GM12878 (cell line): ENCODE measurements at regions not wholly inside any gene's neighbourhood (a gene's known extent, or its start where the extent isn't known, plus 50 kb on each side); places are given as distances from the start of the nearest gene placed in this dataset.
"Not testable (repeated sequence)": the region's sequence is repeated elsewhere in the genome, so short reads cannot be mapped to it uniquely, and the experiment has no call there.

Experiments
- ATAC-seq: fragments of 200-7000 bp; cut with Tn5 transposase; 3 replicates; pipeline ENCODE4 v1.9.1; 2020; ENCODE audit warnings: mild to moderate bottlenecking, moderate library complexity
- BruUV-seq: library from RNA; stranded (reverse); fragments of 400-500 nt; replicated peaks from 2 replicates; lab custom pipeline; 2021; lab: Mats Ljungman, UMichigan
- CTCF ChIA-PET: fragments of 300-600 bp; sonication (Branson Sonifier 250); formaldehyde crosslinking; extraction: SDS; loops from one replicate; lab custom pipeline; 2021; ENCODE audit warnings: inconsistent platforms; lab: Yijun Ruan, JAX
- POLR2A ChIA-PET: fragments of 350-600 bp; formaldehyde crosslinking; extraction: SDS; loops from one replicate; lab custom pipeline; 2021; ENCODE audit warnings: inconsistent platforms; lab: Charles Lee
- RAD21 ChIA-PET: fragments of 300-600 bp; sonication (Branson Sonifier 250); formaldehyde crosslinking; loops from one replicate; lab custom pipeline; 2023; ENCODE audit warnings: antibody characterized with exemption; ENCODE audit not compliant: unreplicated experiment; lab: Charles Lee
- SMC1A ChIA-PET: fragments of 300-600 bp; sonication (Branson Sonifier 250); formaldehyde crosslinking; loops from one replicate; lab custom pipeline; 2023; ENCODE audit not compliant: unreplicated experiment, uncharacterized antibody; lab: Charles Lee
- DNase-seq: peaks from one replicate; pipeline ENCODE4 v3.0.0-alpha.2; 2011; ENCODE audit warnings: low read depth, low spot score
- FAIRE-seq: peaks from 3 replicates; lab custom pipeline; 2011; peaks lifted over from hg19 to GRCh38; lab: Jason Lieb, UNC
- H2AFZ ChIP-seq: 2 replicates; pipeline ENCODE4 v1.6.0; 2011; ENCODE audit warnings: low read depth, low read length, control low read depth; ENCODE audit not compliant: control insufficient read depth
- H3K27ac ChIP-seq: 2 replicates; pipeline ENCODE4 v1.5.1; 2011; ENCODE audit warnings: control low read depth; ENCODE audit not compliant: control insufficient read depth, insufficient read depth
- H3K27me3 ChIP-seq, 2 experiments: replicated peaks in 1 of 2; 2 replicates each; pipeline versions ENCODE4 v1.6.0 to v1.6.1; 2011; ENCODE audit warnings: low read length in 1 of 2; ENCODE audit not compliant: control insufficient read depth in 2 of 2, insufficient read depth in 2 of 2
- H3K36me3 ChIP-seq, 2 experiments: 2 replicates each; pipeline ENCODE4 v1.5.1; 2011; ENCODE audit warnings: low read length in 1 of 2; ENCODE audit not compliant: control insufficient read depth in 2 of 2, insufficient read depth in 2 of 2
- H3K4me1 ChIP-seq: 2 replicates; pipeline ENCODE4 v1.6.1; 2011; ENCODE audit warnings: mild to moderate bottlenecking, low read length, moderate library complexity, mixed read lengths; ENCODE audit not compliant: control insufficient read depth, insufficient read depth
- H3K4me2 ChIP-seq: 2 replicates; pipeline ENCODE4 v1.6.0; 2011; ENCODE audit warnings: control low read depth; ENCODE audit not compliant: control insufficient read depth, insufficient read depth
- H3K4me3 ChIP-seq: fragments of 200-600 bp; sonication (generic); 2 replicates; pipeline ENCODE4 v1.5.1; 2016
- H3K79me2 ChIP-seq: 2 replicates; pipeline ENCODE4 v1.6.0; 2011; ENCODE audit warnings: low read length; ENCODE audit not compliant: control insufficient read depth, insufficient read depth
- H3K9ac ChIP-seq: 2 replicates; pipeline ENCODE4 v1.8.0; 2011; ENCODE audit warnings: low read length, control low read depth, mixed read lengths; ENCODE audit not compliant: control insufficient read depth, insufficient read depth
- H3K9me3 ChIP-seq: replicated peaks from 3 replicates; pipeline ENCODE4 v1.5.1; 2011; ENCODE audit warnings: mild to moderate bottlenecking, low read length; ENCODE audit not compliant: control insufficient read depth, insufficient read depth
- H4K20me1 ChIP-seq: 2 replicates; pipeline ENCODE4 v1.6.0; 2011; ENCODE audit not compliant: control insufficient read depth, insufficient read depth
- CBX3 ChIP-seq: fragments of 200-600 bp; sonication (generic); IDR thresholded peaks from 2 replicates; pipeline ENCODE4 v1.6.1; 2016; ENCODE audit warnings: low read depth, borderline replicate concordance
- HCFC1 ChIP-seq: fragments of 150-350 bp; IDR thresholded peaks from 2 replicates; pipeline ENCODE4 v1.6.1; 2014; ENCODE audit warnings: low read length
- HDAC6 ChIP-seq: fragments of 200-600 bp; sonication (generic); IDR thresholded peaks from one replicate; pipeline ENCODE4 v1.8.0; 2017; ENCODE audit warnings: antibody characterized with exemption; ENCODE audit not compliant: unreplicated experiment
- IRF3 ChIP-seq: fragments of 450-650 bp; IDR thresholded peaks from 2 replicates; pipeline ENCODE4 v1.6.1; 2014; ENCODE audit warnings: mild to moderate bottlenecking
- MLLT1 ChIP-seq: fragments of 450-650 bp; IDR thresholded peaks from 2 replicates; pipeline ENCODE4 v1.6.1; 2016; ENCODE audit warnings: mild to moderate bottlenecking
- PRDM15 ChIP-seq: fragments of 450-650 bp; formaldehyde crosslinking; IDR thresholded peaks from 2 replicates; pipeline ENCODE4 v1.4.0; 2020; ENCODE audit warnings: mild to moderate bottlenecking, moderate library complexity
- TCF7 ChIP-seq: IDR thresholded peaks from 2 replicates; pipeline ENCODE4 v1.6.1; 2014; ENCODE audit warnings: antibody characterized with exemption, borderline replicate concordance
- WGBS: methylation state at CpG from one replicate; pipeline ENCODE4 v1.1.6; 2016; ENCODE audit warnings: low lambda C conversion rate; ENCODE audit not compliant: insufficient replicate concordance, insufficient coverage; ENCODE audit errors: missing lambda C conversion rate; 5-methylcytosine and 5-hydroxymethylcytosine counted together
- in situ Hi-C: fragments of 300-500 bp; cut with MboI; formaldehyde crosslinking; loops from 9 replicates; pipeline ENCODE4 v1.14.3; 2018; ENCODE audit warnings: mixed read lengths
- intact Hi-C: fragments of 100-400 bp; cut with micrococcal nuclease; formaldehyde crosslinking; loops from one replicate; pipeline ENCODE4 v1.14.2; 2022; ENCODE audit not compliant: unreplicated experiment

- in situ Hi-C loops, result no loop called here
- H2AFZ ChIP-seq, result no peak overlapping the region
- intact Hi-C loops, result no loop called here
- FAIRE-seq (no peak), ATAC-seq (no peak), DNase-seq (no peak)
- H3K4me3 ChIP-seq, result no peak overlapping the region
- BruUV-seq, result no TSS peak
- no peaks in the 10 kb centered on the region for H3K9me3 ChIP-seq
- no peak overlapping the region for H3K9ac ChIP-seq
- no peaks in the 10 kb centered on the region for H4K20me1 ChIP-seq
- CTCF ChIA-PET, result interaction anchor here (0.6 kb wide), 1 partner anchor 1360 kb away, joined by 3 read pairs; no protein-coding TSS in a partner anchor
- no peaks in the 10 kb centered on the region for H3K79me2 ChIP-seq
- H3K27me3 ChIP-seq, result no peaks in the 10 kb centered on the region
- no peak overlapping the region for H3K4me2 ChIP-seq
- POLR2A ChIA-PET, result no interaction called here
- TF ChIP-seq PRDM15 (CRISPR knock-in tag) (no peak), TCF7 (no peak), CBX3 (no peak), HCFC1 (no peak), IRF3 (no peak), HDAC6 (no peak), MLLT1 (no peak)
- H3K4me1 ChIP-seq, result no peaks in the 10 kb centered on the region
- H3K27ac ChIP-seq, result no peak overlapping the region
- 29% methylated on average over 10 of the region's 10 CpGs for WGBS
- RAD21 ChIA-PET, result no interaction called here
- H3K36me3 ChIP-seq, result no peaks in the 10 kb centered on the region
- SMC1A ChIA-PET, result no interaction called here
These were observed 380.9 kb upstream of the TMTC1 start for GRCh38 chr12:30164382-30165318.

- ATAC-seq, intact Hi-C loops, H4K20me1 ChIP-seq, in situ Hi-C loops, FAIRE-seq, SMC1A ChIA-PET, H3K4me1 ChIP-seq, POLR2A ChIA-PET, H3K9ac ChIP-seq, BruUV-seq, H3K79me2 ChIP-seq, DNase-seq, H2AFZ ChIP-seq, H3K27ac ChIP-seq, H3K4me3 ChIP-seq, H3K4me2 ChIP-seq, H3K9me3 ChIP-seq, RAD21 ChIA-PET, H3K36me3 ChIP-seq, H3K27me3 ChIP-seq, CTCF ChIA-PET: not testable (repeated sequence)
- 63% methylated on average over 11 of the region's 22 CpGs for WGBS
These were observed 373.1 kb upstream of the TMTC1 start for GRCh38 chr12:30156833-30157232.
